ENCODE measurements at regions not wholly inside any gene's neighbourhood (a gene's known extent, or its start where the extent isn't known, plus 50 kb on each side); places are given as distances from the start of the nearest gene placed in this dataset.

GRCh38 chr15:69723404-69724096 lies 270.9 kb downstream of the RPLP1 start:
- Histone ChIP-seq H3K27me3 (ENCODE audit: control insufficient read depth, insufficient read depth, low read length) (peaks cover 69% of the 10 kb centered on the region), H3K36me3 (ENCODE audit: control insufficient read depth, insufficient read depth, low read length) (no peaks in the 10 kb centered on the region), H3K4me2 (ENCODE audit: low read depth, low read length) (no peak overlapping the region), H3K4ac (ENCODE audit: low read depth, low read length) (no peak overlapping the region), H2AK5ac (ENCODE audit: low read depth, low read length) (no peak overlapping the region), H3K9me1 (ENCODE audit: insufficient read depth, low read length) (no peaks in the 10 kb centered on the region), H2BK20ac (ENCODE audit: low read depth, low read length) (no peak overlapping the region), H3K27ac (ENCODE audit: insufficient read depth, low read length) (no peak overlapping the region), H3K23ac (ENCODE audit: low read depth, low read length) (no peak overlapping the region), H4K8ac (ENCODE audit: low read depth in 2 of 2, low read length in 2 of 2) (no peak overlapping the region), H2BK5ac (ENCODE audit: low read depth, low read length, poor library complexity, severe bottlenecking) (no peak overlapping the region), H2BK120ac (ENCODE audit: low read depth, low read length) (no peak overlapping the region), H3K14ac (replicated peaks; ENCODE audit: low read depth, low read length) (no peak overlapping the region), H4K5ac (ENCODE audit: low read depth, low read length) (no peak overlapping the region), H3K9me3 (ENCODE audit: control insufficient read depth, insufficient read depth, low read length) (no peaks in the 10 kb centered on the region), H3K4me3 (ENCODE audit: insufficient read depth, low read depth, low read length) (no peak overlapping the region), H2BK15ac (ENCODE audit: low read depth, low read length) (no peak overlapping the region), H3K4me1 (ENCODE audit: control insufficient read depth, insufficient read depth, low read length) (no peaks in the 10 kb centered on the region; the same call in 1 of the 2 replicates), H2AFZ (replicated peaks; ENCODE audit: low read length, poor library complexity) (no peak overlapping the region), H3K18ac (ENCODE audit: low read depth, low read length) (no peak overlapping the region), H3K79me1 (ENCODE audit: low read depth in 1 of 2, low read length in 2 of 2) (no peaks in the 10 kb centered on the region), H4K91ac (ENCODE audit: insufficient read depth, low read depth, low read length) (no peak overlapping the region), H4K20me1 (ENCODE audit: insufficient read depth, low read length) (no peaks in the 10 kb centered on the region), H2AK9ac (replicated peaks; ENCODE audit: low read depth, low read length, poor library complexity) (no peak overlapping the region), H3K9ac (ENCODE audit: low read depth, low read length) (no peak overlapping the region), H3K56ac (ENCODE audit: extremely low read depth, insufficient read depth, low read length) (no peak overlapping the region)
- dilution Hi-C loops (cut with HindIII; ENCODE audit: low sequenced_read_pairs, unreplicated experiment) (no loop called here), in situ Hi-C loops (cut with MboI; ENCODE audit: low sequenced_read_pairs) (loop anchor here (10.0 kb wide), 1 partner anchor 761 kb away; no protein-coding TSS in a partner anchor), intact Hi-C loops (cut with micrococcal nuclease) (no loop called here)
- ChIA-PET CTCF (interaction anchor here (0.6 kb wide), 2 partner anchors 8 to 764 kb away, joined by 3 read pairs; no protein-coding TSS in a partner anchor), POLR2A (ENCODE audit: unreplicated experiment) (no interaction called here)
- peak; percentile 53 for ATAC-seq (ENCODE audit: low read depth)
- DNase-seq = no peak
- TF ChIP-seq MAZ (IDR thresholded peaks at IDR 0.05; ENCODE audit: borderline replicate concordance, low read depth, low read length) (no peak), CEBPB (IDR thresholded peaks at IDR 0.05; ENCODE audit: low read depth, low read length) (no peak), CHD1 (IDR thresholded peaks at IDR 0.05; ENCODE audit: low read depth, low read length) (no peak), RAD21 (IDR thresholded peaks at IDR 0.05; ENCODE audit: low read length) (peak; percentile 20; the same call in 1 of the 2 replicates), MXI1 (IDR thresholded peaks at IDR 0.05; ENCODE audit: borderline replicate concordance, low read depth, low read length) (no peak), BHLHE40 (IDR thresholded peaks at IDR 0.05; ENCODE audit: low read depth, low read length) (no peak)
- TF ChIP-seq, protein P1, sequence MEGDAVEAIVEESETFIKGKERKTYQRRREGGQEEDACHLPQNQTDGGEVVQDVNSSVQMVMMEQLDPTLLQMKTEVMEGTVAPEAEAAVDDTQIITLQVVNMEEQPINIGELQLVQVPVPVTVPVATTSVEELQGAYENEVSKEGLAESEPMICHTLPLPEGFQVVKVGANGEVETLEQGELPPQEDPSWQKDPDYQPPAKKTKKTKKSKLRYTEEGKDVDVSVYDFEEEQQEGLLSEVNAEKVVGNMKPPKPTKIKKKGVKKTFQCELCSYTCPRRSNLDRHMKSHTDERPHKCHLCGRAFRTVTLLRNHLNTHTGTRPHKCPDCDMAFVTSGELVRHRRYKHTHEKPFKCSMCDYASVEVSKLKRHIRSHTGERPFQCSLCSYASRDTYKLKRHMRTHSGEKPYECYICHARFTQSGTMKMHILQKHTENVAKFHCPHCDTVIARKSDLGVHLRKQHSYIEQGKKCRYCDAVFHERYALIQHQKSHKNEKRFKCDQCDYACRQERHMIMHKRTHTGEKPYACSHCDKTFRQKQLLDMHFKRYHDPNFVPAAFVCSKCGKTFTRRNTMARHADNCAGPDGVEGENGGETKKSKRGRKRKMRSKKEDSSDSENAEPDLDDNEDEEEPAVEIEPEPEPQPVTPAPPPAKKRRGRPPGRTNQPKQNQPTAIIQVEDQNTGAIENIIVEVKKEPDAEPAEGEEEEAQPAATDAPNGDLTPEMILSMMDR (conservative IDR thresholded peaks at IDR 0.05; ENCODE audit: low read depth, low read length) = no peak
- WGBS, 2 experiments (ENCODE audit: extremely low coverage in 2 of 2, insufficient read length in 1 of 2) = 65% methylated on average over 4 of the region's 7 CpGs; no CpG with 5 or more reads in 1 of the 2 experiments
- BruUV-seq (replicated peaks) = no TSS peak
